ENCODE measurements at regions not wholly inside any gene's neighbourhood (a gene's known extent, or its start where the extent isn't known, plus 50 kb on each side); places are given as distances from the start of the nearest gene placed in this dataset.

- TF ChIP-seq ZSCAN18 (tag by site-specific recombination; IDR thresholded peaks at IDR 0.05) = no peak
- TF ChIP-seq GLI4 (tag by site-specific recombination; IDR thresholded peaks at IDR 0.05) = no peak
- no peak for TF ChIP-seq MYNN (tag by site-specific recombination; IDR thresholded peaks at IDR 0.05; ENCODE audit: borderline replicate concordance)
- TF ChIP-seq, protein P1, sequence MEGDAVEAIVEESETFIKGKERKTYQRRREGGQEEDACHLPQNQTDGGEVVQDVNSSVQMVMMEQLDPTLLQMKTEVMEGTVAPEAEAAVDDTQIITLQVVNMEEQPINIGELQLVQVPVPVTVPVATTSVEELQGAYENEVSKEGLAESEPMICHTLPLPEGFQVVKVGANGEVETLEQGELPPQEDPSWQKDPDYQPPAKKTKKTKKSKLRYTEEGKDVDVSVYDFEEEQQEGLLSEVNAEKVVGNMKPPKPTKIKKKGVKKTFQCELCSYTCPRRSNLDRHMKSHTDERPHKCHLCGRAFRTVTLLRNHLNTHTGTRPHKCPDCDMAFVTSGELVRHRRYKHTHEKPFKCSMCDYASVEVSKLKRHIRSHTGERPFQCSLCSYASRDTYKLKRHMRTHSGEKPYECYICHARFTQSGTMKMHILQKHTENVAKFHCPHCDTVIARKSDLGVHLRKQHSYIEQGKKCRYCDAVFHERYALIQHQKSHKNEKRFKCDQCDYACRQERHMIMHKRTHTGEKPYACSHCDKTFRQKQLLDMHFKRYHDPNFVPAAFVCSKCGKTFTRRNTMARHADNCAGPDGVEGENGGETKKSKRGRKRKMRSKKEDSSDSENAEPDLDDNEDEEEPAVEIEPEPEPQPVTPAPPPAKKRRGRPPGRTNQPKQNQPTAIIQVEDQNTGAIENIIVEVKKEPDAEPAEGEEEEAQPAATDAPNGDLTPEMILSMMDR (tag by site-specific recombination; IDR thresholded peaks at IDR 0.05) = no peak
- TF ChIP-seq ZNF514 (tag by site-specific recombination; IDR thresholded peaks at IDR 0.05) = no peak
- no peak for TF ChIP-seq PRDM1 (tag by site-specific recombination; IDR thresholded peaks at IDR 0.05)
- TF ChIP-seq PRDM10 (tag by site-specific recombination; IDR thresholded peaks at IDR 0.05) = no peak
- TF ChIP-seq ZNF701 (tag by site-specific recombination; IDR thresholded peaks at IDR 0.05) = no peak
- TF ChIP-seq, protein P2, sequence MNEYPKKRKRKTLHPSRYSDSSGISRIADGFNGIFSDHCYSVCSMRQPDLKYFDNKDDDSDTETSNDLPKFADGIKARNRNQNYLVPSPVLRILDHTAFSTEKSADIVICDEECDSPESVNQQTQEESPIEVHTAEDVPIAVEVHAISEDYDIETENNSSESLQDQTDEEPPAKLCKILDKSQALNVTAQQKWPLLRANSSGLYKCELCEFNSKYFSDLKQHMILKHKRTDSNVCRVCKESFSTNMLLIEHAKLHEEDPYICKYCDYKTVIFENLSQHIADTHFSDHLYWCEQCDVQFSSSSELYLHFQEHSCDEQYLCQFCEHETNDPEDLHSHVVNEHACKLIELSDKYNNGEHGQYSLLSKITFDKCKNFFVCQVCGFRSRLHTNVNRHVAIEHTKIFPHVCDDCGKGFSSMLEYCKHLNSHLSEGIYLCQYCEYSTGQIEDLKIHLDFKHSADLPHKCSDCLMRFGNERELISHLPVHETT (tag by site-specific recombination; IDR thresholded peaks at IDR 0.05) = no peak
Measured at GRCh38 chr11:92166335-92166734, 58.3 kb upstream of the FAT3 start.
